GM08714 (cell line): ENCODE measurements at regions not wholly inside any gene's neighbourhood (a gene's known extent, or its start where the extent isn't known, plus 50 kb on each side); places are given as distances from the start of the nearest gene placed in this dataset.
"Not testable (repeated sequence)": the region's sequence is repeated elsewhere in the genome, so short reads cannot be mapped to it uniquely, and the experiment has no call there.

Experiments used
- H3K4me3 ChIP-seq: fragments of 200-500 bp; sonication (Bioruptor generic); 2 replicates; pipeline ENCODE4 v1.5.1; 2014; ENCODE audit warnings: mild to moderate bottlenecking, low read length, inconsistent platforms
- ZNF274 ChIP-seq: IDR thresholded peaks from 2 replicates; pipeline ENCODE4 v1.6.1; 2012; ENCODE audit warnings: mild to moderate bottlenecking, low read depth, low read length

- H3K4me3 ChIP-seq = no peak overlapping the region
- no peak for TF ChIP-seq ZNF274
These were observed 307.9 kb downstream of the DMAC1 start for GRCh38 chr9:7491641-7492040.

GRCh38 chr9:7490317-7491108 lies 309.1 kb downstream of the DMAC1 start:
- TF ChIP-seq ZNF274 = no peak
- no peak overlapping the region for H3K4me3 ChIP-seq

GRCh38 chr9:7489036-7489435 lies 310.5 kb downstream of the DMAC1 start:
- TF ChIP-seq ZNF274 = no peak
- no peak overlapping the region for H3K4me3 ChIP-seq

GRCh38 chr9:7484014-7484413 lies 315.6 kb downstream of the DMAC1 start:
- H3K4me3 ChIP-seq = not testable (repeated sequence)

- H3K4me3 ChIP-seq = no peak overlapping the region
- TF ChIP-seq ZNF274 = no peak
These were observed 318.0 kb downstream of the DMAC1 start for GRCh38 chr9:7481570-7481969.

GRCh38 chr9:7479300-7479699 lies 320.3 kb downstream of the DMAC1 start:
- H3K4me3 ChIP-seq = no peak overlapping the region
- no peak for TF ChIP-seq ZNF274

DNA sequence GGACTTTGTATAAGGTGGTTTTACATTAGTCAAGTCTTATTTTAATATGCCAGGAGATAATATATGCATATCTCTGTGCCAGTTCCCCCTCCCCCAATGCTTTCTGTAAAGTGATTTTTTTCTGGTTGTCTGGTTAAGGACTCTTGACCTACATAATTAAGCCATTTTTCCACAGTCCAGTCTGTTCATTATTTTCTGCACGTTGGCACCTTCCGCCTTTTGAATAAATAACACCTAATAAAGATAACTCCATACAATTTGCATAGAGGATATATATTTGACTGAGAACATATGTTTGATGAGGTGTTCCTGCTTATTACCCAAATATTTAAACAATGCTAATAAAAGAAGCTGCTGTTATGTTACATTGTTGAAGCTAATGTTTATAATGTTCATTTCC lies 320.9 kb downstream of the DMAC1 start:
- no peak overlapping the region for H3K4me3 ChIP-seq
- TF ChIP-seq ZNF274 = no peak

- TF ChIP-seq ZNF274 = no peak
- no peak overlapping the region for H3K4me3 ChIP-seq
These were observed 332.4 kb downstream of the DMAC1 start for GRCh38 chr9:7467186-7467585.

- no peak for TF ChIP-seq ZNF274
- no peak overlapping the region for H3K4me3 ChIP-seq
These were observed 337.8 kb downstream of the DMAC1 start for GRCh38 chr9:7461791-7462190.

DNA sequence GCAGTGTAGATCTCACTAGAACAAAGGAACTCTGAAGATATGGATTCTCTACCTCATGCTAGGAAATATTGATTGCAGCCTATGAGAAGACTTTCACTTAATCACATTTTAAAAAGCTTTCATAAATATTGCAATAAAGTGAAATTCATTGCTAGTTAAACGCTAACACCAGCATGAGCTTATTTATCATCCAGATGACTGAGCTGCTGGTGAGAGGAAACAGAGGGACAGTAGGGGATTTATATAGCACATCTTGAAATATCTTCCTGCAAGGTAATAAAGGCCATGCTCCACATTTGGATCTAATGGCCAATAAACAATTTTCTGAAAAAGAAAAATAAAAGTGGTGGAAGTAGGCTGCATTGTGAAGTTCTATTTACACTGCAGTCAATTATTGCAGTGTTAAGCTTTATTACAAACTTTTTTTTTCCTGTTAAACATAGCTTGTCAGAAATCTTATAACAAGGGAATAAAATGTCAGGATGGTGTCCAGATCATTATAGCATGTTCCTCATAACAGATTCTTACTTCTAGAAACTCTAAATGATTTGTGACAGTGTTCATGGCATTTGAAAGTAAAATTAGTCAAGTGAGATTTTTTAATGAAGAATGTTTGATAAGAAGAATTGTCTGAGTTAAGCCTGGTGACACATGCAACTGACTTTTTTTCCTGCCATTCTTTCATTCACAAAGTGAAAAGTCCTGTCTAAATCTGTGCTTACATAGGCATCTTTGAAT lies 342.6 kb downstream of the DMAC1 start:
- H3K4me3 ChIP-seq = no peak overlapping the region
- TF ChIP-seq ZNF274 = no peak

GRCh38 chr9:7456377-7456776 lies 343.2 kb downstream of the DMAC1 start:
- no peak overlapping the region for H3K4me3 ChIP-seq
- TF ChIP-seq ZNF274 = no peak

- TF ChIP-seq ZNF274 = no peak
- H3K4me3 ChIP-seq = no peak overlapping the region
These were observed 345.0 kb downstream of the DMAC1 start for GRCh38 chr9:7454624-7455023.

DNA sequence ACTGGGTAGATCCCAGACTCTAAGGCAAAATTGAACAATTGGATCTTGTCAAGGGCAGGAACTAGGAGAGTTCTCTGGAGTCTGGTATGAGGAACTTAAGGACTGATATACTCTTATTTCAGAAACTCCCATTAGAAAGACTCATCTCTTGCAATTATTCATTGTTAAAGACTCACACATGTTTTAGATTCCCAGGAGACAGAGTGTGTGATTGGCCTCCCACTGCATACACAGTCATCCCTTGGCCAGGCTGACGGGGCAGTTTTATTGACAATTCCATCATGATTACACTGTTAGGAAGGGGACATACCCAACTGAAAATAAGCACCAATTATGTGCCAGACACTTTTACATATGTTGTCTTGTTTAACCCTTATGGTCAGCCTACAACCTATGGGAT lies 347.2 kb downstream of the DMAC1 start:
- no peak overlapping the region for H3K4me3 ChIP-seq
- no peak for TF ChIP-seq ZNF274

DNA sequence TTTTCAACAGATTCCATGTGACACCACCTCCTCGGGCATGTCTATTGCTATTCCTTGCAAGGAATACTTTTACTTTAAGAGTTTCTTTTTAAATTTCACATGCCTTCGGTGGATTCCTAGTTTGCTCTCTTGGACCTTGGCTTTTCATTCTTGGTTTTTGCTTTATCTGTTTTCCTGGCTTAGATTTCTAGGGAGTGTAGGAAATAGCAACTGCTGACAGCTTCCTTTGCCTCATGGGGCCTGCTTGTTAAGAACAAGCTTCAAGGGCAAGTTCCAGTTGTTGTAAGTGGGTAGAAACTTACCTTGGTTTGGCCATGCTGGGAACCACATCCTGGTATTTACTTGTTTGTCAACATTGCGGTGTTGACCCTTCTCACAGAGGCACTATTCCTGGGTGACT lies 348.5 kb downstream of the DMAC1 start:
- no peak overlapping the region for H3K4me3 ChIP-seq
- no peak for TF ChIP-seq ZNF274

- no peak for TF ChIP-seq ZNF274
- H3K4me3 ChIP-seq = no peak overlapping the region
These were observed 356.0 kb downstream of the DMAC1 start for GRCh38 chr9:7443541-7443940.

DNA sequence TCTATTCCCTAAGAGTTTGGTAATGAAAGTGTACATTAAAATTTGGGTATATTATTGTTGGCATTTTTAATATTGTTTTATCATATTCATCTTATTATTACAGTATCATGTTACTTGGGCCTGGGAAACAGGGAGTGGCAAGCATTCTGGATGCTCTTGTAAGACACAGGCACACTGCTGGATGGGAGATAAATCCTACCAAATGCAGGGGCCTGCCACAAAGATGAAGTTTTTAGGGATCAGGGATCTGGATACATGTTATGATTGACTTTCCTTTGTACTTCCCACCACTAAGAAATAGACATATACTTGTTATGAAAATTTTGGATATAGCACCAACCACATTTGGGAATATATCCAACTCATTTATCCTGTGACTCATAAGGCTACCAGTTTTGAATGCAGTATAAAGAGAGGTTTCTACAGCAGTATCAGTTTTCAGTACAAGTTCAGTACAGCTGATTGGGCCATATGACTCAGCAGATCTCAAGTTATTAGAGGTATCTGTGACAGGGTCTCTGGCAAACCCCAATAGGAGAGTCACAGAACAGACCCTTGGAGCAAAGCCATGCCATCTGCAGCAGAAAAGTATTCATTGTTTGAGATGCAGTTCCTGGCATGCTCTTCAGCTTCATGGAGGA lies 360.1 kb downstream of the DMAC1 start:
- no peak for TF ChIP-seq ZNF274

More for the DNA sequence above, 360.1 kb downstream of the DMAC1 start:
- H3K4me3 ChIP-seq = no peak overlapping the region
